ENCODE measurements at regions not wholly inside any gene's neighbourhood (a gene's known extent, or its start where the extent isn't known, plus 50 kb on each side); places are given as distances from the start of the nearest gene placed in this dataset.

DNA sequence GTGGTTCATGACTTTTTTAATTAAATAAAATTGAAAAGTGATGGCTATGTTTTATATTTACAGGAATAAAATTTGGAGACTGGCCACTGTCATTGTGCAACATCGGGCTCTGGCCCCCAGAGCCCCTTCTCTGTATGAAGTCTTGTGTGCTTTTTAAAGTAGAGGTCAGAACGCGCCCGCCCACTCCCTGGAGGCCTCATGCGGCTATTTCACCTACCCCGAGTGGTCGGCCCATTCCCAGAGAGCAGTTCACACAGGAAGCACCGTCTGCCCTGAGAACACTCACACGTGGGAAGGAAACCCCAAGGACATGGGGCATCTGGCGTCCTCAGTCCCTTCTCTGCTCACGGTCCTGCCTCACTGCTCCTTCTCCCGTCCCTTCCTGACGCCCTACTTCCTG is 296.9 kb upstream of the SALL3 start:
- no peak for DNase-seq (ENCODE audit: low read depth in 2 of 2, low spot score in 1 of 2)

- no peak for DNase-seq (ENCODE audit: low read depth in 2 of 2, low spot score in 1 of 2)
Measured at GRCh38 chr18:78683191-78684010, 296.2 kb upstream of the SALL3 start.

DNA sequence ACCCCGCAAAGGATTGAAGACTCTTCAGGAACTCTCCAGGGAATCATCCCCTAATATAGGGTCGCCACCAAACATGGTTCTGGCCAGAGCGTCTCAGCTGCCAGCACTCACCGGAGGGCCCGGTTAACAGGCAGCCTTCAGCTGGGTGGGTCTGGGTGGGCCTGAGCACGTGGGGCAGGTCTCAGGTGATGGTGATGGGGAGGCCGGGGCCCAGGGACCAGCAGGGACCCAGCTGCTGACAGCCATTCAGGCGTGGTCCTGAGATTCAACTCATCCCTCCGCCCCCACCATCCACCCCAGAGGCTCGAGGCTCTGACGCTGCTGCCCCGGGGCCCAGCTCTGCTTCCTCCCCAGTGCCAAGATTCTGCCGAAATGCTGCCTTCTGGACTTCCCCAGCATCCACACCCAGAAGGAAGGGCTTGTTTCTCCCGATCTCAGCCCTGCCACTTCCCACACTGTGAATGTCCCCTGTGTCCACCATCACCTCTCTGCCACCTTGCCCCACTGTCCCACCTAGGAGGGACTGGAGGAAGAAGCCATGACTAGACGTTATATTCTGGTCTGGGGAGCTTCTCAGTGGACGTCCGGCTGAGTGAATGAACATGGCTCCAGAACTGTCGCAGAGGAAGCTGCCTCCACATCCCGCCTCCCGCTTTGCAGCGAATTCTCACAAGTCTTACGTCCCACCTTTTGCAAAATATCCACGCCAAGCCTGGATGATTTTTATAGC is 294.2 kb upstream of the SALL3 start:
- no peak for DNase-seq (ENCODE audit: low read depth in 2 of 2, low spot score in 1 of 2)

DNA sequence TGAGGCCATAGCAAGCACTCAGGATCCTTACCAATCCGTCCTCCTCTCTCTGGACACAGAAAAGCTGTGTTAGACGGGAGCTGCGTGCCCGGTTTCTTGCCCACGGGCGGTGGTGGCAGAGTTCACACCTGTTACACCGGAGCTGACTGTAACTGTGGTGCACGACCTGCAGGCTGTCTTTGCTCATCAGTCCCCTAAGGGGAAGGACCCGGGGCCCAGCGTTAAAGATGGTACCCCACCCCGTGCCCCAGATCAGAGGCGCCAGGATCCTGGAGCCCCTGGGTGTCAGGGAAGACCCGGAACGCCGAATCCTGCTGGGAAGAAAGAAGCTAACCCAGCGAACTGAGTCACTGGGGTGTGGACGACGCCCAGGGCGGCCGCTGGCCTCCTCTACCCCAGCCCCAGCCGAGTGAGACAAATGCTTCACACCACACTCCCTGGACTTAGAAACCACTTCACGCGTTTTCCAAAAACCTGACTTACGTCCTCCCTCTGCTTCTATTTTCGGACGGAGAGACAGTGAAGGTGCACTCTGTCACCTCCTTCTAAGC is 293.6 kb upstream of the SALL3 start:
- DNase-seq (ENCODE audit: low read depth in 2 of 2, low spot score in 1 of 2) = no peak

DNA sequence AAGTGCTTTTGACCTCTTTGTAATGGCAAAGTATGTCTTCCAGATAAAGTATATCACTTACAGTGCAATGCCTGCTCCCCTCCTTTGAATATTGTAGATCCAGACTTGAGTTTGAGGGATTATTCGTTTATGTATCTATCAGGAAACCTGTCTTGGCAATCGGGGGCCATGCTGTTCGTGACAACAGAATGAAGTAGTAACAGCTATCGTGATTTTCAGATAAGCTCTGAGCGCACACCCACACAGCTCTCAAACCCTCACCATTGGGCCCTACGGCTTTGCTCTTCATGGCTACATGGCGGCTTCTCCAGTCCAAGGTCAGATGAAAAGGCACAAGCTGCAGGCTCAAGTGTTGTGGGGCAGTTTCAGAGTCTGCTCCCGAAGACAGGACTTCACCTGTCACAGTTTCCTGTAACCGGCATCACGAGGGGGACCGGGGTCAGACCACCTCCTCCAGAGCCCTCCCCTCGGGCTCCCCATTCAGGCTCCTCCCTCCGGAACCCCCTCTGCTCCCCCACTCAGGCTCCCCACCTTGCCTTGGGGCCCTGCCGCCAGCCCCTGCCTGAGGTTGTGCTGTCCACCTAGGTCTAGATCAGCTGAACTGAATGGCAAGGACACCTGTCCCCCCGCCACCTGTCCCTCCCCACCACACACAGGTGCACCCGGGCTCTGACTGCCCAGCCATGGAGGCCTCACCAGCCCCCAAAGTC is 292.5 kb upstream of the SALL3 start:
- DNase-seq (ENCODE audit: low read depth in 2 of 2, low spot score in 1 of 2) = no peak

DNA sequence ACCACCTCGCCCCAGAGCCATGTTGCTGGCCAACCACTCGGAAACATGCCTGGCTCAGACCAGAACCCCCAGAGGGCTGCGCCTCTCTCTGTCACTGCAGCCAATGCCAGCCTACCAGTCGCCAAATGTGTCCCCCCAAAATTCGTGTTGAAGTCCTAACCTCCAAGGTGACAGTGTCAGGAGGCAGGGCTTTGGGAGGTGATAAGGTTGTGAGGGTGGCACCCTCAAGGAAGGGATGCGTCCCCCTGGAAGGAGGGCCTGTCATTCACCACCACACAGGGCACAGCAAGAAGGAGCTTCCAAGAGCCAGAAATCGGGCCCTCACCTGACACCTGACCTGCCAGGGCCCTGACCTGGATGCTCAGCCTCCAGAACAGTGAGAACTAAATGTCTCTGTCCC is 291.9 kb upstream of the SALL3 start:
- no peak for DNase-seq (ENCODE audit: low read depth in 2 of 2, low spot score in 1 of 2)

GRCh38 chr18:78688249-78688648 is 291.4 kb upstream of the SALL3 start:
- DNase-seq (ENCODE audit: low read depth in 2 of 2, low spot score in 1 of 2) = no peak

GRCh38 chr18:78688916-78689315 is 290.7 kb upstream of the SALL3 start:
- no peak for DNase-seq (ENCODE audit: low read depth in 2 of 2, low spot score in 1 of 2)

GRCh38 chr18:78689606-78690005 is 290.0 kb upstream of the SALL3 start:
- DNase-seq (ENCODE audit: low read depth in 2 of 2, low spot score in 1 of 2) = no peak

DNA sequence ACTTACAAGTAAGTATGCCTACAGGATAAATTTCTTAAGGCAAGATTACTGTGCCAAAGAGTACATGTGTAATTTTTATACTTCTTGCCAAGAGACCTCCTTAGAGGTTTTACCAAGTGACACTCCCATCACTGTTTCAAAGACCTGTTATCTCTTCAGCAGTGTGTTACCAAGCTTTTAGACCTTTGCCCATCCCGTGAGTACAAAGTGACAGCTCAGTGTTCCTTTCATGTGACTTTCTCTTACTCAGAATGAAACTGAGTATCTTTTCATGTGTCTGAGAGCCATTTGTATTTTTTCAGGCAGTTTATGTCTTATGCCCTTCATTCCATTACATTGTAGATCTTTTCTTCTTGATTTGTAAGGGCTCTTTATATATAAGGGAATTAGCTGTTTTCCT is 287.5 kb upstream of the SALL3 start:
- DNase-seq (ENCODE audit: low read depth in 2 of 2, low spot score in 1 of 2) = no peak

GRCh38 chr18:78693429-78693828 is 286.2 kb upstream of the SALL3 start:
- DNase-seq (ENCODE audit: low read depth in 2 of 2, low spot score in 1 of 2) = no peak

GRCh38 chr18:78696698-78697435 is 282.8 kb upstream of the SALL3 start:
- DNase-seq (ENCODE audit: low read depth in 2 of 2, low spot score in 1 of 2) = no peak

DNA sequence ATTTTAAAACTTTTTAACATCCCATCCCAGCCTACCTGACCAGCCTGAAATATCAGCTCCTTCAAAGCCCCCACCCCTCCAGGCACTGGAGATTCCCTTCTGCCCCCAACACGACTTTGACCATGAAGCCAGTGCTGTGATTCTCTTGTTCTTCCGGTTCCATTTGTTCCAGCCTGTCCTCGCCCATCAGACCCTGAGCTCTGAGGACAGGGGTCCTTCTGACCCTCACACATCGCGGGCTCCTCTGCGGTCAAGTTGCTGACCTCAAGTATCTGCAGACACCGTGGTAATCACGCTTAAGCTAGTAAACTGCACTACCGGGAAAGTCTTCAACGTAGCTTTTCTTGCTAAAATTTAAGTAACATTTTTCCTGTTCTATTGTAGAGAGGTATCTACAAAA is 282.2 kb upstream of the SALL3 start:
- no peak for DNase-seq (ENCODE audit: low read depth in 2 of 2, low spot score in 1 of 2)

DNA sequence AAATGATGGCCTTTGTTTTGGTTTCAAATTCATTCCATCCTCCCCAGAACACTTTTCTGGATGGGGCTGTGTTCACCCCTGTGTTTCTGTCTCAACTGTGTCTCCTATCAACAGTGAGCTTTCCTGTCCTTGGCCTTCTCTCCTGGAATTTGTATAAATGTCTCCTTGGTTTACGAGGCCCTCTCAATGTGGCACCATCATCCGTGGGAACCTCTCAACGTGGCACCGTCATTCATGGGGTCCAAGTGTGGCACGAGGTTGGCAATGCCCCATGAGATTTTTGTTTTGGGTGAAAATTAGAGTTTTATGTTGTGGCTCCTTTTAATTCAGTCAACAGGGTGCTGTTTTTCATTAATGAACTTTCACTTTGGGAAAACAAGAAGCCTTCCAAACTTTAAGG is 280.7 kb upstream of the SALL3 start:
- DNase-seq (ENCODE audit: low read depth in 2 of 2, low spot score in 1 of 2) = no peak

DNA sequence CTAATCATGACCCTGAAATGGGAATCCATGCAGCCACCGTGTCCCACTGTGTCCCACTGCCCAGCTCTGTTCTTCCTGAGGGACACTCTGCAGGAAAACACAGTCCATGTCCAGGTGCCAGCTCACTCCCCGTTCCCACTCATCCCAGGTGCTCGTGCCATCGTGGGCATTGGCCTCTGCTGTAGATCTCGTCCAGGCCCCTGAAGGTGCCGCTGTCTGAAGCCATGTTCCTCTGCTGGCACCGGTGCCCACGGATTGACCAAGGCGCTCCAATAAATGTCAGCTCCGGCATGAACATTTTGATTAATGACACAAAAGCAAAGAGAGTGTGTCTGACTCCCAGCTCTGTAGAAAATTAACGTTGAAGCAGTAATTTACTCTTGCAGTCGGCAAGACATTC is 280.1 kb upstream of the SALL3 start:
- no peak for DNase-seq (ENCODE audit: low read depth in 2 of 2, low spot score in 1 of 2)

GRCh38 chr18:78701771-78702396 is 277.7 kb upstream of the SALL3 start:
- no peak for DNase-seq (ENCODE audit: low read depth in 2 of 2, low spot score in 1 of 2)

- DNase-seq (ENCODE audit: low read depth in 2 of 2, low spot score in 1 of 2) = no peak
Measured at GRCh38 chr18:78703291-78703690, 276.3 kb upstream of the SALL3 start.

GRCh38 chr18:78704971-78705461 is 274.6 kb upstream of the SALL3 start:
- DNase-seq (ENCODE audit: low read depth in 2 of 2, low spot score in 1 of 2) = no peak

DNA sequence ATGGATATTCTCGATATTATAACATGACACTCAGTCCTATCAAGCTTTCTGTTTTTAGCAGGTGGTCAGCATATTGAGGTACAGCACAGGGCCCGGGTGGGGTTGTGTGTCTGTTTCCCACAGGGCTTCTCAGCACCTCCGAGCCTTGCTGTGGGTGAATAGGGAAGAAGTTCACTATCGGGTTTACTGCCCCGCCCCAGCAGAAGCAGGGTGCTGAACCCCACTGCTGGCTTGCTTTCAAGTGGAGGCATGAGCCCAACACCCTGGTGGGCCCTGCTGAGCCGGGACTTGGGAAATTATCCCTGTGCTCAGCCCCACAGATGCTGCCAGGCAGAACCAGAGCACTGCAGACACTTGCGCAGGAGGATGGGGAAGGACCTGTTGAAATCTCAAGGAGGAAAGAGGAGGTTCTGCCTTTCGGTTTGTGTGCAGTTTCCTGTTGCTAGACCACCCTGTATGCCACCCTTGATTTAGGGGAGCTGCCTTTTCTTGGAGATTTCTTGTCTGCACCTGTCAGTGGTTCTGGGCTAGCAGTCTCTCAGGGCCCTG is 270.3 kb upstream of the SALL3 start:
- no peak for DNase-seq (ENCODE audit: low read depth in 2 of 2, low spot score in 1 of 2)

GRCh38 chr18:78711316-78711715 is 268.3 kb upstream of the SALL3 start:
- DNase-seq (ENCODE audit: low read depth in 2 of 2, low spot score in 1 of 2) = no peak

Measured in stimulated activated CD8-positive, alpha-beta memory T cell treated with anti-CD3 and anti-CD28 coated beads, Interleukin-4, amount 100 ng/mL, for 1 hour (primary cell).